GM21423 (cell line): ENCODE measurements at regions not wholly inside any gene's neighbourhood (a gene's known extent, or its start where the extent isn't known, plus 50 kb on each side); places are given as distances from the start of the nearest gene placed in this dataset.

Experiments
- ATAC-seq: cut with Tn5 transposase; IDR thresholded peaks from one replicate; pipeline ENCODE4 v1.9.1; 2021; ENCODE audit warnings: mild to moderate bottlenecking, moderate library complexity; ENCODE audit not compliant: unreplicated experiment

GRCh38 chr9:119043996-119044395 lies 325.2 kb downstream of the BRINP1 start:
- ATAC-seq = no peak

- ATAC-seq = no peak
Measured at GRCh38 chr9:119044806-119045205, 324.4 kb downstream of the BRINP1 start.

DNA sequence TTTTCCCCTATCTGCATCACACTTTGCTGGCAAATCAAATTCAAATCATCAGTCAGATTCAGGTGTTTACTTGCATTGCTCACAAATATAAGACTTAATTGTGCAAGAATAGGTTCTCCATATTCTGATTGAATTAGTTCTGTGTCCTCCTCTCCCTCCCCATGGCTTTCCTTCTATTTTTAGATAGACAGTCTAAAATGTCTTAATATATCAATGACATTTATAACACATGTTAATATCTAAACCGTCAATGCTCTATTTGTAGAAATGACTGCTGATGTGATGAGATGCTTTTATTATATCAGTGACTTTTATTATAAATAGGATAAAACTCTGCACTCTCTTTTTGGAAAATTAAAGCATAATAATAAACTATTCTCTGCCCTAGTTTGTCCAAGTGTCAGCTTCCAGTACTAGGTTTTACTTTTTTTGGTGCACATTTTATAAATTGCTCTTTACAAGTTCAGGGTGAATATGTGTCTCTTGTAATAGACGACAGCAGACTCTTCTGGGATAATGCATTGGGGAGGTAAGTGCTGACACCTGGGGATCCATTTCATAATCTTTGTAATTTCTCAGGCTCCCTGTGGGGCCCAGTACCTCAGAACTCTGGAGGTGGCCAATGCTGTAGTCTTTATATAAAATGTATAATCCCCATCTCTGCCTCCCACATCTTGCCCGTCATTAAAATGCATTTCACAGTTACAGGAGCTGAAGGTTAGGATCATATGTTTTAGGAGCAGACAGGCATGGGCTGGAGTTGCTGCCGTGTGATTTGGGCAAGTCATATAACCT lies 321.5 kb downstream of the BRINP1 start:
- no peak for ATAC-seq

DNA sequence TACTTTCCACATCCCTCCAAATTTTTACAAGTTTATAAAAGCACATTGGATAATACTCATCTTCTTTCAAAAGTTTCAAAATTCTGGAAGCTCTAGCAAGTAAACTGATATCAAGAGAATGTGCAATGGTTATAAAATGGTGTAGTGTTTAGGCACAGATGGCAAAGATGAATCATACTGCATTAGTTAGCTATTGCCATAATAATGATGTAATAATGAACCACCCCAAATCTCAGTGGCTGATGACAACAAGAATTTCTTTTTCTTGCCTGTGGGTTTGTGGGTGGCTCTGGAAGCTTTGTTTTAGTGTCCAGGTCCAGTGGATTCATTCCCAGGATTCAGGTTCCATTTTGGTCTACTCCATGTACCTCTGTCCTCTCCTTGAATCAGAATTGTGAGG lies 319.0 kb downstream of the BRINP1 start:
- ATAC-seq = no peak

- ATAC-seq = no peak
Measured at GRCh38 chr9:119052339-119053030, 316.8 kb downstream of the BRINP1 start.

DNA sequence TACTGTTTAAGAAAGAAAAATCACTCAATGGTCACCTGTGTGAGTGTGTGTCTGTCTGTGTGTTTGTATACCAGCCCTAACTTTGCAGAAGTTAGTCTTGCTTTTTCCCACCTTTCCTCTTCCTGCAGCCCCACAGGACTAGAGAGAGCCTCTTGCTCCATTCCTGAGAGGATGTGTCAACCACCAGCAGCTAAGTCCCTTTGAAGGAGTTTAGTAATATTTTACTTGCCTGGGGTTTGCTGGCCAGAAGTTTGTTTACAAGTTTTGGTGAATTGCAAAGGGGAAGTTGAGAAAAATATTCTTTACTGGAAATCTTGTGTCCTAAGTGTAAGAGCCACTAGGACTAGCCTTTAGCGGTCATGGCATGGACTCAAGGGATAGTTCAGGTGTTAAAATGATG lies 316.2 kb downstream of the BRINP1 start:
- no peak for ATAC-seq

DNA sequence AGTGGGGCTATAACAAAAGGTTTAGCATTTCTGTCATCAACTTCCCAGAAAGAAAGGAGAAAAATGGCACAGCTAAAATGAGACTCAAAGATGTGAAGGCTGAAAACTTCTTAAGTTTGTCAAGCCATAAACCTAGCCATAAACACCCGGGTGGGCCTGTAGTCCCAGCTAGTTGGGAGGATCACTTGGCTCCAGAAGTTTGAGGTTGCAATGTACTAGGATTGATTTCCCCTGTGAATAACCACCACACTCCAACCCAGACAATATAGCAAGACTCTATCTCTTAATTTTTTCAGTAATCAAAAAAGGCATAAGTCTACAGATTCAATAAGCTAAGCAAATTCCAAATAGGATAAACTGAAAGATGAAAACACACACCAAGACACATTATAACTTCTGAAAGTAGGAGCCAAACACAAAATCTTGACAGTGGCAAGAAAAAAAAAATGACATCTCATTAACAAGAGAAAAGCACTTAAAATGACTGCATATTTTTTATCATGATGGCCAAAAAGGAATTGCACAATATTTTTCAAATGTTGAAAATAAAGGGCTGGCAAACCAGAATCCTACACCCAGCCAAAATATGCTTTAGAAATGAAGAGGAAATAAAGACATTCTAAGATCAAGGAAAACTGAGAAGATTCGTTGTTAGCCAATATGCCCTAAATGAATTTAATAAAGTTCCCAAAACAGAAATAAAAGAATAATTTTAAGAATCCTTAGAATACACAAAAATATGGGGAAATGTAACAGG lies 308.4 kb downstream of the BRINP1 start:
- ATAC-seq = no peak

GRCh38 chr9:119071636-119072035 lies 297.6 kb downstream of the BRINP1 start:
- no peak for ATAC-seq

DNA sequence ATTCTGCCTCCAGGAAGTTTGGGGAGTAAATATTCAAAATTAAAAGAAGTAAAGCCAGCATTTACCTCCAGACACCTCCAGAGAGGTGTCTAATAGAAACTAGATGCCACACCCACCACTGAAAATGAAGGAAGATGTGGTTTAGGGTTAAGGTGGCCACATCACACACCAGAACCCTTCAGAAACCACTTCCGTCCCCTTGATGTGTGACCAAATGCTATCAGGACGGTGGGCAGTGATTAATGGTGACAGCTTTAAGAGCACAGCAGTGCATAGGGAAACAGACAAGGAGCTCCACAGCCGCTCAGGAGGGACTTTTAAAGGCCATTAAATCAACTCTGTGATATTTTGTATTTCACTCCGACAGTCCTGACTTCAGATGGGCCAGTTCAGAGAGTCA lies 295.2 kb downstream of the BRINP1 start:
- ATAC-seq = no peak

DNA sequence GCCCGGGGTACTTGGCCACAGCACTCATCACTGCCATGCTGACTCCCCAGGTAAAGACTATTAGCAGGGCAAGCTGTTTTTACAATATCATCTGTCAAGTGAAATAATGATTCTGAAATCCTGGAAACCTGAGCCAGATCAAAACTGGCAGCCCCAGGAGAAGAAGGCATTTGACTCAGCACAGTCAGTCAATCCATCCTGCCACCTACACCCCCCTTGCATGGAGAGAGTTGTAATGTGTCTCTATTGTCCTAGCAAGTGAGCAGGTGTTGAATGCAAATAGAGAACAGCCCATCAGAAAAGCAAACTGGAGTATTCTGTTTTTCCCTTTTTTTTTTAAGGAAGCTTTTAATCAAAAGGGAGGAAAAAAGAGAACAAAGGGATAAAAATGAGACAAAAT lies 291.2 kb downstream of the BRINP1 start:
- ATAC-seq = no peak

- no peak for ATAC-seq
Measured at GRCh38 chr9:119083673-119084072, 285.6 kb downstream of the BRINP1 start.

- no peak for ATAC-seq
Measured at GRCh38 chr9:119086590-119086989, 282.6 kb downstream of the BRINP1 start.

- no peak for ATAC-seq
Measured at GRCh38 chr9:119088002-119088547, 281.2 kb downstream of the BRINP1 start.

DNA sequence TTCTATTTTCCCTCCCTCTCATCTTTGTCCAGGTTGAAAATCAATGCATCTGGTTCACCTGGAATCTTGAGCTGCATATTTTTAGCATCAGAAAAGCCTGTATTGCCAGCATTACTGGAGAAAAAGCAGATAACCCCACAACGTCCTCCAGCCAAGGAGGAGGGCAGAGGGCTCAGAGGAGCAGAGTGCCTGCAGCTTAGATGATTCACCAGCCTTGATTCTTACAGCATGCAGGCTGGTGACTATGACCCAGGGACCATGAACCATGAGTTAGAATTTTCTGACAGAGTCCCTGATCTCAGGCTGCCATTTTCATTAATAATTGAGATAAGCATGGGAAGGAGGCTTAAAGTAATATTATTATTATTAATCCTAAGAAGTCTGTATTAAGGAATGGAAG lies 278.2 kb downstream of the BRINP1 start:
- ATAC-seq = no peak

- ATAC-seq = no peak
Measured at GRCh38 chr9:119092125-119092524, 277.1 kb downstream of the BRINP1 start.

DNA sequence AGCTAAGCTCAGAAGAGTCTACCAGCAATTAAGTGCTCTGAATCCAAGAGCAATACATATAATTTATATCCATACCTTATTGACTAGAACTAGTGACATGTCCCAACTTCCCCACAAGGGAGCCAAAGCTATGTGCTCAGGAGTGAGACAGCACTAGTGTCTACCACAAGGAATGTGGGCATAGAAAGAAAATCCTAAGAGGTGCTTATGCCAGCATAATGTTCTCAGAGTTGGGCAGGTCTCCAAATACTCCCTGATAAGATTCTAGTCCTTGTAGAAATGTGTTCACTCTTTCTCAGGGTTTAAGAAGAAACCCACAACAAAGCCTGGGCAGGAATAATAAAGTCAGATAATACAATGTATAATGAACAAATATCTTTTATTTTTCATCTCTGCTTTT lies 275.1 kb downstream of the BRINP1 start:
- no peak for ATAC-seq

DNA sequence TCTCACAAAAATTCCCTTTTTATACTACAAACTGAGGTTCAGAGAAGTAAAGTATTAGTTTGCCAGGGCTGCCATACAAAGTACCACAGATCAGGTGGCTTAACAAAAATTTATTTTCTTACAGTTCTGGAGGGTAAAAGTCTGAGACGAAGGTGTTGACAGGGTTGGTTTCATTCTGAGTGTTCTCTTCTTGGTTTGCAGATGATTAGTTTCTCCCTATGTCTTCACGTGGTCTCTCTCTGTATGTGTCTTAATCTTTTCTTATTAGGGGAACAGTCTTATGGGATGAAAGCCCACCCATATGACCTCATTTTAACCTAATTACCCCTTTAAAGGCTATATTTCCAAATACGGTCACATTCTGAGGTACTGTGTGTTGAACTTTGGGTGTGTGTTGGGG lies 274.2 kb downstream of the BRINP1 start:
- ATAC-seq = no peak

DNA sequence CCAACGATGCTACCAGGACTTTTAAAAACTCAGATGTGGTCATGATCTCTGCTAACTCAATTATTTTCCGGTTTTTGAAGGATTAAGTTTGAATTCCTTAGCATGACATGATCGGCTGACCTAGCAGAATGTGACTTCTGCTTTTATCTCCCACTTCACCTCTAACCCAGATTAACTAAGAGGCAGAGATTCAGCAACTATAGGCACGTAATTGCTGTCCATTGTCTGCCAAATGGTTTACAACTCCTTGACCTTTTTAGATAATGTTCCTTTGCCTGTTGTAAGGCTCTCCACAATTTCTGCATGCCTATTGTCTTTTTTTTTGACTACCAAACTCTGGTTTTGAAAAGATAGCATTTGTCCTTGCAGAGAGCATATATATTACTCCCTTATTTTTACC lies 268.2 kb downstream of the BRINP1 start:
- ATAC-seq = no peak

DNA sequence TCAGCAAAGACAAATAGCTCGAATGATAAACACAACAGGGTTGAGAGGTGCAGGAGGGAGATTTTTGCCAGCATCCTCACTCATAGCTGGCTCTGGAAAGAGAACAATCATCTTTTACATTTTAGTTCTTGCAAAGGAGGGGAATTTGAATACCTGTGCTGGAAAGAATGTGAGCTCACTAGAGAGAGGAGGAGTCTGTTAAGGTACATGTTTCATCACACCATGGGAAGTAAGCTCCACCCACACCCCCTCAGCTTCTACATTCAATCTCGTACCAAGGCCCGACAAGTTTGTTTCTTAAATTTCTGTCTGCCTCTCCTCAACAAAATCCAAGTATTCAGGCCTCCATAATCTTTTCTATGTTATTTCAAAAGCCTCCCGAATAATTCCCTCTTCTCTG lies 254.6 kb downstream of the BRINP1 start:
- ATAC-seq = no peak
